LNCaP clone FGC (cell line): ENCODE measurements at regions not wholly inside any gene's neighbourhood (a gene's known extent, or its start where the extent isn't known, plus 50 kb on each side); places are given as distances from the start of the nearest gene placed in this dataset.
"Not testable (repeated sequence)": the region's sequence is repeated elsewhere in the genome, so short reads cannot be mapped to it uniquely, and the experiment has no call there.

Experiments used
- DNase-seq: peaks from one replicate; pipeline ENCODE4 v3.0.0-alpha.2; 2011; ENCODE audit warnings: low read depth
- H3K4me3 ChIP-seq: 2 replicates; pipeline ENCODE4 v1.5.1; 2011; ENCODE audit warnings: mild to moderate bottlenecking, low read depth, low read length, control low read depth
- CTCF ChIP-seq: IDR thresholded peaks from 2 replicates; pipeline ENCODE4 v1.5.1; 2012; ENCODE audit warnings: mild to moderate bottlenecking; ENCODE audit not compliant: control insufficient read depth, insufficient read depth; ENCODE audit errors: extremely low read depth

GRCh38 chr15:85258559-85259209 is 121.7 kb upstream of the AKAP13 start:
- not testable (repeated sequence) for H3K4me3 ChIP-seq, DNase-seq

GRCh38 chr15:85260526-85260925 is 119.9 kb upstream of the AKAP13 start:
- not testable (repeated sequence) for H3K4me3 ChIP-seq, DNase-seq
- 0 out of 2 replicates have a peak, but pooled peaks have one; percentile 7 for TF ChIP-seq CTCF

- DNase-seq, H3K4me3 ChIP-seq: not testable (repeated sequence)
Observed at GRCh38 chr15:85262461-85263055, 117.8 kb upstream of the AKAP13 start.

- DNase-seq, H3K4me3 ChIP-seq: not testable (repeated sequence)
Observed at GRCh38 chr15:85263842-85264440, 116.5 kb upstream of the AKAP13 start.

- not testable (repeated sequence) for DNase-seq, H3K4me3 ChIP-seq
Observed at GRCh38 chr15:85264614-85265190, 115.7 kb upstream of the AKAP13 start.

GRCh38 chr15:85267158-85267857 is 113.1 kb upstream of the AKAP13 start:
- not testable (repeated sequence) for DNase-seq, H3K4me3 ChIP-seq

- no peak for TF ChIP-seq CTCF
- DNase-seq: no peak
- H3K4me3 ChIP-seq: no peak overlapping the region
Observed at GRCh38 chr15:85274315-85275050, 105.9 kb upstream of the AKAP13 start.

GRCh38 chr15:85276508-85276907 is 103.9 kb upstream of the AKAP13 start:
- TF ChIP-seq CTCF: no peak
- peak; percentile 30 for DNase-seq
- H3K4me3 ChIP-seq: no peak overlapping the region

- H3K4me3 ChIP-seq: no peak overlapping the region
- no peak for DNase-seq
- no peak for TF ChIP-seq CTCF
Observed at GRCh38 chr15:85276921-85277320, 103.5 kb upstream of the AKAP13 start.
